ENCODE measurements at regions not wholly inside any gene's neighbourhood (a gene's known extent, or its start where the extent isn't known, plus 50 kb on each side); places are given as distances from the start of the nearest gene placed in this dataset.

- TF ChIP-seq CTCF (conservative IDR thresholded peaks at IDR 0.05; ENCODE audit: low read length) (no peak), EZH2phosphoT487 (IDR thresholded peaks at IDR 0.05; ENCODE audit: borderline replicate concordance, low read depth, low read length) (no peak)
These were observed 1410.0 kb upstream of the TMEM132C start for GRCh38 chr12:126856958-126857357.
